ENCODE measurements at regions not wholly inside any gene's neighbourhood (a gene's known extent, or its start where the extent isn't known, plus 50 kb on each side); places are given as distances from the start of the nearest gene placed in this dataset.

DNA sequence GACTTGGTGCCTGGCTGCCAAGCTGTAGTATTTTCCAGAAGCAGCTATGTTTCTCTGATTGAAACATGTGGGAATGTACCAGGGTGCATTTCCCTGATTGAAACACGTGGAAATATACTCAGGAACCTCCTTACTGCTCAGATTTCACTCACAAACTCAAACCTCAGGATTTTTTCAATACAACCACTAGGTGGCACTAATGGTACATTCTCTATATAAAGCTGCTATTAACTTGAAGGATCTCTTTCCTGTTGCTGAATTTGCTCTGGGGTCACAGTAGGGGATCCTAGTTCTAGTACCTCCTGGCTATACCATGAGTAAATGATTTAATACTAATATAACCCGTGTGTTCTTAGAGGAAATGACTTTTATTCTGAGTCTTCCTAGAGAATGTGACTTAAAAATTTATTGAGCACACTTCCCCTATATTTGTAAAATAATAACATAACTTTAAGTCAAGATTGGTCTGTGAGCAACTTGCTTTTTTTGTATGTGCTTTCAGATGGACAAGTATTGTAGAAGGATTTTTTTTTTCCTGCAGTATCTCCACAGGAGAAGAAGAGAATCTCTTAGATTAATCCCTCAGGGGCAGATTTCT, 173.8 kb upstream of the MIS18BP1 start:
- H3K9me3 ChIP-seq (ENCODE audit: control insufficient read depth, low read depth, low read length), result no peaks in the 10 kb centered on the region
- H3K36me3 ChIP-seq (ENCODE audit: control insufficient read depth, low read depth, low read length), result no peaks in the 10 kb centered on the region
- no peak overlapping the region for H3K9ac ChIP-seq (ENCODE audit: low read length)
- H3K27ac ChIP-seq (ENCODE audit: low read length), result no peak overlapping the region
- no peak overlapping the region for H3K4me3 ChIP-seq (ENCODE audit: low read length)
- peaks cover 10% of the 10 kb centered on the region for H3K4me1 ChIP-seq (ENCODE audit: control insufficient read depth, low read depth, low read length)
- no peaks in the 10 kb centered on the region for H3K27me3 ChIP-seq (ENCODE audit: control insufficient read depth, insufficient read depth, low read length)

- no peak overlapping the region for H3K4me3 ChIP-seq (ENCODE audit: low read length)
- H3K27ac ChIP-seq (ENCODE audit: low read length), result no peak overlapping the region
- H3K9ac ChIP-seq (ENCODE audit: low read length), result no peak overlapping the region
- peaks cover 7% of the 10 kb centered on the region for H3K9me3 ChIP-seq (ENCODE audit: control insufficient read depth, low read depth, low read length)
- H3K36me3 ChIP-seq (ENCODE audit: control insufficient read depth, low read depth, low read length), result no peaks in the 10 kb centered on the region
- peaks cover 2% of the 10 kb centered on the region for H3K4me1 ChIP-seq (ENCODE audit: control insufficient read depth, low read depth, low read length)
- no peaks in the 10 kb centered on the region for H3K27me3 ChIP-seq (ENCODE audit: control insufficient read depth, insufficient read depth, low read length)
Observed at GRCh38 chr14:45406942-45407341, 153.9 kb upstream of the MIS18BP1 start.

DNA sequence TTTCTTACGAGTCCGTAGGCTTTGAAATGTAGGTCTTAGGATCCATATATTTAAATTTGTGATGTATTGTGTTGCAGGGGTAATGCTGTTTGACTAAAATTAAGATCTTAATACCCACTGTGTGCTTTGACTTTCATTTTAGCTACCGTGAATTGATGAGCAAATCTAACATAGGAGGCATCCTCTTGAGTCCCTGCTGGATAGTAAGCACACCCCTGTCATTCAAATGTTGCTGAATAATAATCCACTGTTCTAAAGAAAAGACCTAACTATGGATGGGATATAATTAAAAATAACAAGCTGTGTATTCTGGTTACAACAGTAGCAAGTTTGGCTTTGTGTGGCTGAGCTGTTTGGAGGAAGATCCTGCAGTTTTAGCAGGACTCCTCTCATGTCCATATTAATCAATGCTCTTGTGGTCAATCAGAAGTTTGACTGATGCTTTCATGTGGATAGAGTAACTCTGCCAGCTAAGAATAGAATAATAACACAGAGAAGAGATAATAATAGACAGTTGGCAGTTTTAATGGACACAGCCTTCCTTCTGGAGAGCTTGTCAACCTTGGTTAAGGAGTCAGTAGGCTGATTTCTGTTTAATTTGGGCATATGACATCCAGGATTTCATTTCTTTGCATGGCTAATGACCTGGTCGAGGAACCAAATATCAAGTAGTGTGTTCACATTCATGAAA, 148.1 kb upstream of the MIS18BP1 start:
- no peak overlapping the region for H3K27ac ChIP-seq (ENCODE audit: low read length)

DNA sequence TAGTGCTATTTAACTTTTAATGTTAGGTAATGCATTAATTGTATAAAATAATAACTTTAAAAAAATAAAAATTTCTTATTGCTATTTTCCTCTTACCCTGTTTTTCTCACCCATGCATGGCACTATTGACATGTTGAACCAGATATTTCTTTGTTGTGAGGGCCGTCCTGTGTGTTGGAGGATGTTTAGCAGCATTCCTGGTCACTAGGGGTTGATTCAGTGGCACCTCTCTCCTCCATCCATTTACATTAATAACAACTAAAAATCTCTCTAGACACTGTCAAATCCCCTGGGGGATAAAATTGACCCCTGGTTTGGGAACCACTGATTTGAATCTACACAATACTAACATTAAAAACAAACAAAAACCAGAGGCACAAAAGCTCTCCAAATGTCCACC, 147.5 kb upstream of the MIS18BP1 start:
- Histone ChIP-seq H3K27me3 (ENCODE audit: control insufficient read depth, insufficient read depth, low read length) (no peaks in the 10 kb centered on the region), H3K4me3 (ENCODE audit: low read length) (peak overlapping the region; percentile 16), H3K9me3 (ENCODE audit: control insufficient read depth, low read depth, low read length) (no peaks in the 10 kb centered on the region), H3K9ac (ENCODE audit: low read length) (no peak overlapping the region), H3K4me1 (ENCODE audit: control insufficient read depth, low read depth, low read length) (peaks cover 24% of the 10 kb centered on the region), H3K27ac (ENCODE audit: low read length) (no peak overlapping the region), H3K36me3 (ENCODE audit: control insufficient read depth, low read depth, low read length) (no peaks in the 10 kb centered on the region)

More for the DNA sequence above, 148.1 kb upstream of the MIS18BP1 start:
- peak overlapping the region; percentile 16 for H3K4me3 ChIP-seq (ENCODE audit: low read length)
- no peaks in the 10 kb centered on the region for H3K27me3 ChIP-seq (ENCODE audit: control insufficient read depth, insufficient read depth, low read length)
- H3K36me3 ChIP-seq (ENCODE audit: control insufficient read depth, low read depth, low read length), result no peaks in the 10 kb centered on the region
- H3K4me1 ChIP-seq (ENCODE audit: control insufficient read depth, low read depth, low read length), result peaks cover 24% of the 10 kb centered on the region
- H3K9ac ChIP-seq (ENCODE audit: low read length), result no peak overlapping the region
- no peaks in the 10 kb centered on the region for H3K9me3 ChIP-seq (ENCODE audit: control insufficient read depth, low read depth, low read length)

- H3K27me3 ChIP-seq (ENCODE audit: control insufficient read depth, insufficient read depth, low read length), result no peaks in the 10 kb centered on the region
- no peaks in the 10 kb centered on the region for H3K36me3 ChIP-seq (ENCODE audit: control insufficient read depth, low read depth, low read length)
- H3K27ac ChIP-seq (ENCODE audit: low read length), result no peak overlapping the region
- H3K4me3 ChIP-seq (ENCODE audit: low read length), result no peak overlapping the region
- H3K9me3 ChIP-seq (ENCODE audit: control insufficient read depth, low read depth, low read length), result no peaks in the 10 kb centered on the region
- H3K9ac ChIP-seq (ENCODE audit: low read length), result no peak overlapping the region
- H3K4me1 ChIP-seq (ENCODE audit: control insufficient read depth, low read depth, low read length), result no peaks in the 10 kb centered on the region
Observed at GRCh38 chr14:45381091-45381490, 128.1 kb upstream of the MIS18BP1 start.

DNA sequence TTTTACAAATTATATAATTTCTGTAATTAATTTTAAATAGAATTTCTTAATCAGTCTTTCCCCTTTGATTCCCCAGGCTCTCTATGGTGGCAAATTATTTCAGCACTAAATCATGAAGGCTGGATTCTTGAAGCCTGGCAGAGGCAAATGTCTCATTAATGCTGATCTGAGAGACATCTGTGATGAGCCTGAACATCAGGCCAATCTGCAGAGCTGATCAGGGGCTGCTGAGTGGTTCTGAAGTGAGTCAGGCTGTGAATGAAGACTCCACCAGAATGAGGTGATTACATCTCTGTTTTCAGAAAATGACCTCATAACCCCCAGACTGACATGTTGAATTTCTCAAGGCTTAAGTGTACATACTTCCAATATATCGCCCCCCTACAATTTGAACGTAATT, 124.2 kb upstream of the MIS18BP1 start:
- no peaks in the 10 kb centered on the region for H3K9me3 ChIP-seq (ENCODE audit: control insufficient read depth, low read depth, low read length)
- H3K27me3 ChIP-seq (ENCODE audit: control insufficient read depth, insufficient read depth, low read length), result no peaks in the 10 kb centered on the region

DNA sequence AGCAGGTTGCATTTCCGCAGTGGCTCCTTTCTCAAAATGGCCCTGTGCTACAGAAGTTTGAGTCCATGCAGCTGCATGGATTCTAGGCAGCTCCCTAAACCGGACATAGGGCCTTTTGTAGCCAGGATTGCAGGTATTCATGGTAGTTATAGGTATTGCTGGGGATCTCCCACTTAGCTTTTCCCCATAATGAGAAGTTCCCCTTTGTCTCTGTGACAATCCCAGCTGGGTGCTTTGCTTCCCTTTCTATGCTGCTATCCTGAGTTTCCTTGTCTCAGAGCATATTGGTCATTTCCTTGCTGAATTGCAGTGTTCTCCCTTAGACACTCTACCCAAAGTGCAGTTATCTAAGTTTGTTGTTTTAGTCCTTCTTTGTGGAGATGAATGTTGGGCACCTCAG, 120.9 kb upstream of the MIS18BP1 start:
- H3K9ac ChIP-seq (ENCODE audit: low read length), result no peak overlapping the region
- peaks cover 28% of the 10 kb centered on the region for H3K4me1 ChIP-seq (ENCODE audit: control insufficient read depth, low read depth, low read length)
- H3K36me3 ChIP-seq (ENCODE audit: control insufficient read depth, low read depth, low read length), result no peaks in the 10 kb centered on the region
- no peak overlapping the region for H3K4me3 ChIP-seq (ENCODE audit: low read length)
- H3K27ac ChIP-seq (ENCODE audit: low read length), result no peak overlapping the region
- H3K27me3 ChIP-seq (ENCODE audit: control insufficient read depth, insufficient read depth, low read length), result no peaks in the 10 kb centered on the region
- H3K9me3 ChIP-seq (ENCODE audit: control insufficient read depth, low read depth, low read length), result no peaks in the 10 kb centered on the region

More for the DNA sequence above, 124.2 kb upstream of the MIS18BP1 start:
- H3K4me3 ChIP-seq (ENCODE audit: low read length), result no peak overlapping the region
- H3K36me3 ChIP-seq (ENCODE audit: control insufficient read depth, low read depth, low read length), result no peaks in the 10 kb centered on the region
- H3K4me1 ChIP-seq (ENCODE audit: control insufficient read depth, low read depth, low read length), result peaks cover 13% of the 10 kb centered on the region
- H3K9ac ChIP-seq (ENCODE audit: low read length), result no peak overlapping the region
- no peak overlapping the region for H3K27ac ChIP-seq (ENCODE audit: low read length)

DNA sequence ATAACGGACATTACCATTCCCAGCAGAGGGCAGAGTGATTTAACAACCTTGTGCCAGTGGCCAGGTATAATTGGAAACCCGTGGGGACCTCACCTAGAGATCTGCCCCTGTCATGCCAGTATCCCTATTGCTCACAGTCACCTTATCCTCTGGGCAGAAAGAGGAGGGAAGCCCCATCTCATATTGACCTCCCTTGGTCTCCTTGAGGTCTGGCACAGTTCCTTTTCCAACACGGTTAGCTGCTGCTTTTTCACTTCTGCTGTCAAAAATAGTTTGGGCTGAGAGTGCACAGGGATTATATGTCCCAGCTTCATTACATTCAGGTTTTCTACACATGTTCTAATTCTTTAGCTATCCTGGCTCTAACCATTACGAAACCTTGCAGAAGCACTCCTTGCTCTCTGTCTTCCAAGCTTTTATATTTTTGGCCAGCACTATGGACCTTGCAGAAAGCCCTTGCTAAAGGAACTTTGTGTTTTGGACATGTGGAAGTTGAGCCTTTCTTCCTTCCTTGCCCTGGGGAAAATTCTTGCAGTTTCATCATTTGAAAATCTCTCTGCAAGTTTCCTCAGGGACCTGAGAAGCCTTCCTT, 111.7 kb upstream of the MIS18BP1 start:
- Histone ChIP-seq H3K27ac (ENCODE audit: low read length) (no peak overlapping the region), H3K36me3 (ENCODE audit: control insufficient read depth, low read depth, low read length) (no peaks in the 10 kb centered on the region), H3K9me3 (ENCODE audit: control insufficient read depth, low read depth, low read length) (no peaks in the 10 kb centered on the region), H3K4me1 (ENCODE audit: control insufficient read depth, low read depth, low read length) (no peaks in the 10 kb centered on the region), H3K9ac (ENCODE audit: low read length) (no peak overlapping the region), H3K4me3 (ENCODE audit: low read length) (no peak overlapping the region), H3K27me3 (ENCODE audit: control insufficient read depth, insufficient read depth, low read length) (no peaks in the 10 kb centered on the region)

GRCh38 chr14:45362505-45362904, 109.5 kb upstream of the MIS18BP1 start:
- Histone ChIP-seq H3K4me3 (ENCODE audit: low read length) (no peak overlapping the region), H3K27me3 (ENCODE audit: control insufficient read depth, insufficient read depth, low read length) (no peaks in the 10 kb centered on the region), H3K9ac (ENCODE audit: low read length) (no peak overlapping the region), H3K36me3 (ENCODE audit: control insufficient read depth, low read depth, low read length) (no peaks in the 10 kb centered on the region), H3K27ac (ENCODE audit: low read length) (no peak overlapping the region), H3K9me3 (ENCODE audit: control insufficient read depth, low read depth, low read length) (no peaks in the 10 kb centered on the region), H3K4me1 (ENCODE audit: control insufficient read depth, low read depth, low read length) (no peaks in the 10 kb centered on the region)

- no peaks in the 10 kb centered on the region for H3K4me1 ChIP-seq (ENCODE audit: control insufficient read depth, low read depth, low read length)
- no peaks in the 10 kb centered on the region for H3K36me3 ChIP-seq (ENCODE audit: control insufficient read depth, low read depth, low read length)
- H3K4me3 ChIP-seq (ENCODE audit: low read length), result no peak overlapping the region
- H3K27me3 ChIP-seq (ENCODE audit: control insufficient read depth, insufficient read depth, low read length), result no peaks in the 10 kb centered on the region
- H3K9ac ChIP-seq (ENCODE audit: low read length), result no peak overlapping the region
- no peaks in the 10 kb centered on the region for H3K9me3 ChIP-seq (ENCODE audit: control insufficient read depth, low read depth, low read length)
- no peak overlapping the region for H3K27ac ChIP-seq (ENCODE audit: low read length)
Observed at GRCh38 chr14:45361727-45362126, 108.7 kb upstream of the MIS18BP1 start.

DNA sequence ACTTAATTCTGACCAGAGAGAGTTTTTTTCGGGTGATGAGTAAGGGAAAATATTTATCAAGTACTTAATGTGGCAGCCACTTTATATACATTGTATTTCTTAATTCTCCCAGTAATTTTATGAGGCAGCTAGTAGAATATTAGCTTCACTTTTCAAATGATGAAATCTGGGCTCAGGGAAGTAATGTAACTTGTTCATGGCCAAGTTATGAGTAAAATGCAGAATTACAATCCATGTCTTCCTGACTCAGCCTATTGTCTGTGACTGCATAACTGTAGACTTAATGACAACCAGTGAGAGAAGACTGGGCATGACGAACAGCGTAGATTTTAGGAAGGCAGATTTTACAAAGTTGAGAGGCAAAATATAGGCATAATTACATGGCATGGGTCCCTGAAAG, 106.7 kb upstream of the MIS18BP1 start:
- Histone ChIP-seq H3K27me3 (ENCODE audit: control insufficient read depth, insufficient read depth, low read length) (no peaks in the 10 kb centered on the region), H3K9ac (ENCODE audit: low read length) (no peak overlapping the region), H3K4me3 (ENCODE audit: low read length) (no peak overlapping the region)

More for the DNA sequence above, 106.7 kb upstream of the MIS18BP1 start:
- no peaks in the 10 kb centered on the region for H3K36me3 ChIP-seq (ENCODE audit: control insufficient read depth, low read depth, low read length)
- H3K4me1 ChIP-seq (ENCODE audit: control insufficient read depth, low read depth, low read length), result no peaks in the 10 kb centered on the region
- H3K9me3 ChIP-seq (ENCODE audit: control insufficient read depth, low read depth, low read length), result no peaks in the 10 kb centered on the region
- H3K27ac ChIP-seq (ENCODE audit: low read length), result no peak overlapping the region
